ENCODE measurements at regions not wholly inside any gene's neighbourhood (a gene's known extent, or its start where the extent isn't known, plus 50 kb on each side); places are given as distances from the start of the nearest gene placed in this dataset.

DNA sequence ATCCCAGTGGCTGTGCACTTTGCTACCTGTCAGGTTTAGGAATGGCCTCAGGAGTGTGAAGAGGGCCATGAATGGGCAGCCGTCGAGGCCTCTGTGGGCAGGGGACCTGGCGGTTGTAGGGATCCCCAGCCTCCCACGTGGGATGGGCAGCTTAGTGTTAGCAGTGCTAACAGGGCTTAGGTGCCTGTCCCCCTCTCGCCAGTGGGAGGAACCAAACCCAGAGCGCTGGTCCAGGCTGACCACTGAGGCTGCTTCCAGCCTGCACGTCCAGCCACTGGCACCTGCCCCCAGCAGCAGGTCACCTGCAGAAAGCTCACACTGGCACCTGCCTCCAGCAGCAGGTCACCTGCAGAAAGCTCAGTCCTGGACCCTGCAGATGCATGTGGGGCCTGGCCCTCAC lies 162.2 kb upstream of the CIBAR2 start:
- H3K18ac ChIP-seq (ENCODE audit: low read depth, low read length): no peak overlapping the region
- in situ Hi-C loops (cut with MboI; ENCODE audit: low sequenced_read_pairs) (loop anchor here (5.0 kb wide), 1 partner anchor 343 kb away; no protein-coding TSS in a partner anchor), dilution Hi-C loops (cut with HindIII; ENCODE audit: low sequenced_read_pairs, unreplicated experiment) (no loop called here), intact Hi-C loops (cut with micrococcal nuclease) (loop anchor here (10.0 kb wide), 1 partner anchor 440 kb away; no protein-coding TSS in a partner anchor)
- DNase-seq (no peak), ATAC-seq (ENCODE audit: low read depth) (no peak)
- H3K27ac ChIP-seq (ENCODE audit: insufficient read depth, low read length): no peak overlapping the region
- no peak overlapping the region for H4K8ac ChIP-seq (ENCODE audit: low read depth in 2 of 2, low read length in 2 of 2)
- H3K27me3 ChIP-seq (ENCODE audit: control insufficient read depth, insufficient read depth, low read length): no peaks in the 10 kb centered on the region
- no peak overlapping the region for H3K4me2 ChIP-seq (ENCODE audit: low read depth, low read length)
- no peak overlapping the region for H2BK20ac ChIP-seq (ENCODE audit: low read depth, low read length)
- H3K79me1 ChIP-seq (ENCODE audit: low read depth in 1 of 2, low read length in 2 of 2): peaks cover 5 to 45% of the 10 kb centered on the region in 2 experiments
- 92% methylated on average over 7 of the region's 7 CpGs; no CpG with 5 or more reads in 1 of the 2 experiments for WGBS, 2 experiments (ENCODE audit: extremely low coverage in 2 of 2, insufficient read length in 1 of 2)
- peaks cover 4% of the 10 kb centered on the region; the same call in 1 of the 2 replicates for H3K4me1 ChIP-seq (ENCODE audit: control insufficient read depth, insufficient read depth, low read length)
- H3K9ac ChIP-seq (ENCODE audit: low read depth, low read length): no peak overlapping the region
- no peak overlapping the region for H2BK5ac ChIP-seq (ENCODE audit: low read depth, low read length, poor library complexity, severe bottlenecking)
- ChIA-PET POLR2A (ENCODE audit: unreplicated experiment) (no interaction called here), CTCF (interaction anchor here (0.9 kb wide), 1 partner anchor 25 kb away, joined by 3 read pairs; no protein-coding TSS in a partner anchor)
- H2BK120ac ChIP-seq (ENCODE audit: low read depth, low read length): no peak overlapping the region
- no peak overlapping the region for H4K91ac ChIP-seq (ENCODE audit: insufficient read depth, low read depth, low read length)
- TF ChIP-seq POLR2A (IDR thresholded peaks at IDR 0.05; ENCODE audit: low read depth, low read length) (no peak), FOS (IDR thresholded peaks at IDR 0.05; ENCODE audit: low read depth, low read length) (no peak), SMC3 (IDR thresholded peaks at IDR 0.05; ENCODE audit: low read depth, low read length) (no peak), MAZ (IDR thresholded peaks at IDR 0.05; ENCODE audit: borderline replicate concordance, low read depth, low read length) (no peak), RFX5 (IDR thresholded peaks at IDR 0.05; ENCODE audit: low read depth, low read length) (no peak), RAD21 (IDR thresholded peaks at IDR 0.05; ENCODE audit: low read length) (no peak), NFE2L2 (IDR thresholded peaks at IDR 0.05; ENCODE audit: low read depth, low read length) (no peak), CEBPB (IDR thresholded peaks at IDR 0.05; ENCODE audit: low read depth, low read length) (no peak), CHD1 (IDR thresholded peaks at IDR 0.05; ENCODE audit: low read depth, low read length) (no peak), MXI1 (IDR thresholded peaks at IDR 0.05; ENCODE audit: borderline replicate concordance, low read depth, low read length) (no peak)
- H3K4ac ChIP-seq (ENCODE audit: low read depth, low read length): no peak overlapping the region
- H3K14ac ChIP-seq (replicated peaks; ENCODE audit: low read depth, low read length): no peak overlapping the region
- no peak overlapping the region for H2AK9ac ChIP-seq (replicated peaks; ENCODE audit: low read depth, low read length, poor library complexity)
- no TSS peak for BruUV-seq (replicated peaks)
- H2AK5ac ChIP-seq (ENCODE audit: low read depth, low read length): no peak overlapping the region
- H2AFZ ChIP-seq (replicated peaks; ENCODE audit: low read length, poor library complexity): no peak overlapping the region
- H3K56ac ChIP-seq (ENCODE audit: extremely low read depth, insufficient read depth, low read length): no peak overlapping the region
- no peak overlapping the region for H3K4me3 ChIP-seq (ENCODE audit: insufficient read depth, low read depth, low read length)
- H3K9me3 ChIP-seq (ENCODE audit: control insufficient read depth, insufficient read depth, low read length): no peaks in the 10 kb centered on the region
- H4K20me1 ChIP-seq (ENCODE audit: insufficient read depth, low read length): peaks cover 87% of the 10 kb centered on the region
- 0 out of 2 replicates have a peak, but pooled peaks cover 3% of the 10 kb centered on the region for H3K9me1 ChIP-seq (ENCODE audit: insufficient read depth, low read length)
- H2BK15ac ChIP-seq (ENCODE audit: low read depth, low read length): no peak overlapping the region
- H3K23ac ChIP-seq (ENCODE audit: low read depth, low read length): no peak overlapping the region
- H3K36me3 ChIP-seq (ENCODE audit: control insufficient read depth, insufficient read depth, low read length): no peaks in the 10 kb centered on the region
- H4K5ac ChIP-seq (ENCODE audit: low read depth, low read length): no peak overlapping the region

Measured in IMR-90 (cell line).